SK-N-SH (cell line): ENCODE measurements at regions not wholly inside any gene's neighbourhood (a gene's known extent, or its start where the extent isn't known, plus 50 kb on each side); places are given as distances from the start of the nearest gene placed in this dataset.

Experiments used
- CTCF ChIA-PET: fragments of 300-600, 350-600 bp; formaldehyde crosslinking; extraction: SDS; loops from one replicate; lab custom pipeline; 2021; lab: Yijun Ruan, JAX
- POLR2A ChIA-PET: fragments of 350-600 bp; sonication (Branson Sonifier 250); formaldehyde crosslinking; extraction: SDS; loops from one replicate; lab custom pipeline; 2020; ENCODE audit warnings: antibody characterized with exemption, inconsistent platforms; lab: Yijun Ruan, JAX
- DNase-seq: peaks from one replicate; pipeline ENCODE4 v3.0.0; 2012
- H2AFZ ChIP-seq: fragments of 200-600 bp; sonication (generic); 2 replicates; pipeline ENCODE4 v1.8.1; 2016; ENCODE audit warnings: antibody characterized with exemption, mild to moderate bottlenecking, low read depth
- H3F3A ChIP-seq: fragments of 200-600 bp; sonication (generic); replicated peaks from 2 replicates; pipeline ENCODE3; 2016; ENCODE audit warnings: antibody characterized with exemption, mild to moderate bottlenecking; ENCODE audit not compliant: insufficient read depth
- H3K27ac ChIP-seq, 2 experiments: fragments of 200-500 bp in 1 of 2; fragments of 200-600 bp in 1 of 2; sonication (Bioruptor generic) in 1 of 2; sonication (generic), shearing (Covaris generic) in 1 of 2; 2 replicates each; pipeline versions ENCODE4 v1.5.1 to v1.6.1; 2014 to 2016; ENCODE audit warnings: low read depth in 2 of 2, inconsistent platforms in 1 of 2, low read length in 1 of 2, mild to moderate bottlenecking in 1 of 2, mixed read lengths in 1 of 2
- H3K27me3 ChIP-seq: fragments of 200-600 bp; sonication (generic), shearing (Covaris generic); 2 replicates; pipeline ENCODE4 v1.6.1; 2016; ENCODE audit warnings: mixed run types; ENCODE audit not compliant: insufficient read depth
- H3K36me3 ChIP-seq, 2 experiments: fragments of 200-500 bp in 1 of 2; fragments of 200-600 bp in 1 of 2; sonication (Bioruptor generic) in 1 of 2; sonication (generic) in 1 of 2; replicated peaks in 1 of 2; 2 replicates each; pipeline versions ENCODE3 to v1.5.1; 2014 to 2016; ENCODE audit warnings: low read length in 1 of 2, mild to moderate bottlenecking in 1 of 2; ENCODE audit not compliant: insufficient read depth in 2 of 2, control insufficient read depth in 1 of 2
- H3K4me1 ChIP-seq, 2 experiments: fragments of 200-500 bp in 1 of 2; fragments of 200-600 bp in 1 of 2; sonication (Bioruptor generic) in 1 of 2; sonication (generic), shearing (Covaris generic) in 1 of 2; 2 replicates each; pipeline versions ENCODE4 v1.5.1 to v1.6.1; 2014 to 2016; ENCODE audit warnings: low read depth in 1 of 2, low read length in 1 of 2, mixed run types in 1 of 2; ENCODE audit not compliant: insufficient read depth in 2 of 2, control insufficient read depth in 1 of 2
- H3K4me2 ChIP-seq: fragments of 200-600 bp; sonication (generic), shearing (Covaris generic); 2 replicates; pipeline ENCODE4 v1.6.1; 2017; ENCODE audit warnings: mixed run types
- H3K4me3 ChIP-seq, 2 experiments: fragments of 200-500 bp in 1 of 2; fragments of 200-600 bp in 1 of 2; sonication (Bioruptor generic) in 1 of 2; sonication (generic), shearing (Covaris generic) in 1 of 2; 2 replicates each; pipeline versions ENCODE4 v1.5.1 to v1.8.1; 2014 to 2016; ENCODE audit warnings: low read depth in 2 of 2, inconsistent platforms in 1 of 2, low read length in 1 of 2, mild to moderate bottlenecking in 1 of 2, mixed read lengths in 1 of 2, moderate library complexity in 1 of 2
- H3K79me2 ChIP-seq: fragments of 200-600 bp; sonication (generic); 2 replicates; pipeline ENCODE4 v1.8.1; 2017; ENCODE audit warnings: mild to moderate bottlenecking; ENCODE audit not compliant: insufficient read depth
- H3K9ac ChIP-seq: fragments of 200-600 bp; sonication (generic); 2 replicates; pipeline ENCODE4 v1.6.1; 2017; ENCODE audit warnings: mixed run types
- H3K9me2 ChIP-seq: fragments of 200-600 bp; sonication (generic); 2 replicates; pipeline ENCODE4 v1.6.1; 2017; ENCODE audit warnings: mixed run types
- H3K9me3 ChIP-seq: fragments of 200-600 bp; sonication (generic); 2 replicates; pipeline ENCODE4 v1.6.1; 2017; ENCODE audit warnings: mixed run types, mild to moderate bottlenecking, moderate library complexity
- H4K20me1 ChIP-seq: fragments of 200-600 bp; sonication (generic); 2 replicates; pipeline ENCODE4 v1.6.1; 2017; ENCODE audit warnings: mild to moderate bottlenecking, mixed run types; ENCODE audit not compliant: insufficient read depth
- GABPA ChIP-seq: IDR thresholded peaks from 2 replicates; pipeline ENCODE4 v1.4.0; 2012; ENCODE audit warnings: low read depth, mild to moderate bottlenecking
- JUND ChIP-seq: IDR thresholded peaks from 2 replicates; pipeline ENCODE4 v1.4.0; 2012
- MEF2A ChIP-seq: IDR thresholded peaks from 2 replicates; pipeline ENCODE4 v1.4.0; 2012; ENCODE audit warnings: low read depth, borderline replicate concordance
- MXI1 ChIP-seq: IDR thresholded peaks from 2 replicates; pipeline ENCODE4 v1.6.1; 2012; ENCODE audit warnings: mild to moderate bottlenecking, low read depth, low read length, improper control_type of control experiment
- NFIC ChIP-seq: IDR thresholded peaks from 2 replicates; pipeline ENCODE4 v1.4.0; 2012; ENCODE audit warnings: borderline replicate concordance
- POLR2AphosphoS5 ChIP-seq: IDR thresholded peaks from 2 replicates; pipeline ENCODE4 v1.6.1; 2012; ENCODE audit warnings: low read depth, low read length
- RFX5 ChIP-seq: IDR thresholded peaks from 2 replicates; pipeline ENCODE4 v1.6.1; 2012; ENCODE audit warnings: mild to moderate bottlenecking, improper control_type of control experiment, low read length
- SMC3 ChIP-seq: IDR thresholded peaks from 2 replicates; pipeline ENCODE4 v1.6.1; 2012; ENCODE audit warnings: low read depth, low read length, improper control_type of control experiment
- TEAD4 ChIP-seq: IDR thresholded peaks from 2 replicates; pipeline ENCODE4 v1.4.0; 2012; ENCODE audit warnings: mild to moderate bottlenecking, borderline replicate concordance; ENCODE audit not compliant: insufficient read depth
- WGBS: methylation state at CpG from one replicate; pipeline ENCODE4 v1.1.6; 2017; ENCODE audit warnings: low lambda C conversion rate; 5-methylcytosine and 5-hydroxymethylcytosine counted together
- TF ChIP-seq, protein P1 (sequence below): fragments of 150-350 bp; IDR thresholded peaks from 2 replicates; pipeline ENCODE4 v1.6.1; 2016; ENCODE audit warnings: mild to moderate bottlenecking, low read depth, low read length
- TF ChIP-seq, protein P2 (sequence below): IDR thresholded peaks from 2 replicates; pipeline ENCODE4 v1.4.0; 2012; ENCODE audit warnings: low read depth, borderline replicate concordance
- TF ChIP-seq, protein P3 (sequence below): fragments of 150-350 bp; IDR thresholded peaks from 2 replicates; pipeline ENCODE4 v1.6.1; 2017; ENCODE audit warnings: antibody characterized with exemption, low read length, low read depth, borderline replicate concordance

DNA sequence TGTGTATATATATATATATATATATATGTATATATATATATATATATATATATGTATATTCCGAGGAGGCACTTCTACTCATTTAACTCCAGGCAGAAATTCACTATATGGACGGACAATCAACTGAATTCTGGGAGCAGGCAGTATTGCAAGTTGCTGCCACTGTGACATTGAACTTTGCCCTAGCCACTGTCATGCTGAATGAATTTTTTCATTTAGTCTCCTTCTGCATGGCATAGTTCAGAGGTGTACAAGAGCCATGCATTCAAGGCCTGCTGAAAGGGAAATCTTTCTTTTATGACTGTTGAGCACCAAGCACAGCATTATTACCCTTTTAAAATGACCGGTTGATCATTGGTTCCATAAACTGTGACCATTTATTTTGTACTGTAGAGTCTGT, 176.2 kb upstream of the THRB start:
- H2AFZ ChIP-seq = no peak overlapping the region
- H3K27me3 ChIP-seq = no peaks in the 10 kb centered on the region
- no peaks in the 10 kb centered on the region; a peak in 2 of 4 replicates for H3K4me1 ChIP-seq
- H3K9me3 ChIP-seq = no peaks in the 10 kb centered on the region
- no peak overlapping the region for H3K27ac ChIP-seq
- CTCF ChIA-PET = interaction anchor here (0.9 to 5.1 kb wide), 3 partner anchors 9 to 13 kb away, joined by 3 to 17 read pairs (median 3); no protein-coding TSS in a partner anchor
- no peaks in the 10 kb centered on the region for H3K79me2 ChIP-seq
- TF ChIP-seq, protein P1, sequence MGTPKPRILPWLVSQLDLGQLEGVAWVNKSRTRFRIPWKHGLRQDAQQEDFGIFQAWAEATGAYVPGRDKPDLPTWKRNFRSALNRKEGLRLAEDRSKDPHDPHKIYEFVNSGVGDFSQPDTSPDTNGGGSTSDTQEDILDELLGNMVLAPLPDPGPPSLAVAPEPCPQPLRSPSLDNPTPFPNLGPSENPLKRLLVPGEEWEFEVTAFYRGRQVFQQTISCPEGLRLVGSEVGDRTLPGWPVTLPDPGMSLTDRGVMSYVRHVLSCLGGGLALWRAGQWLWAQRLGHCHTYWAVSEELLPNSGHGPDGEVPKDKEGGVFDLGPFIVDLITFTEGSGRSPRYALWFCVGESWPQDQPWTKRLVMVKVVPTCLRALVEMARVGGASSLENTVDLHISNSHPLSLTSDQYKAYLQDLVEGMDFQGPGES = no peak
- TF ChIP-seq, protein P2, sequence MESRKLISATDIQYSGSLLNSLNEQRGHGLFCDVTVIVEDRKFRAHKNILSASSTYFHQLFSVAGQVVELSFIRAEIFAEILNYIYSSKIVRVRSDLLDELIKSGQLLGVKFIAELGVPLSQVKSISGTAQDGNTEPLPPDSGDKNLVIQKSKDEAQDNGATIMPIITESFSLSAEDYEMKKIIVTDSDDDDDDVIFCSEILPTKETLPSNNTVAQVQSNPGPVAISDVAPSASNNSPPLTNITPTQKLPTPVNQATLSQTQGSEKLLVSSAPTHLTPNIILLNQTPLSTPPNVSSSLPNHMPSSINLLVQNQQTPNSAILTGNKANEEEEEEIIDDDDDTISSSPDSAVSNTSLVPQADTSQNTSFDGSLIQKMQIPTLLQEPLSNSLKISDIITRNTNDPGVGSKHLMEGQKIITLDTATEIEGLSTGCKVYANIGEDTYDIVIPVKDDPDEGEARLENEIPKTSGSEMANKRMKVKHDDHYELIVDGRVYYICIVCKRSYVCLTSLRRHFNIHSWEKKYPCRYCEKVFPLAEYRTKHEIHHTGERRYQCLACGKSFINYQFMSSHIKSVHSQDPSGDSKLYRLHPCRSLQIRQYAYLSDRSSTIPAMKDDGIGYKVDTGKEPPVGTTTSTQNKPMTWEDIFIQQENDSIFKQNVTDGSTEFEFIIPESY = no peak
- TF ChIP-seq JUND = no peak
- no peak for TF ChIP-seq NFIC
- no peak for TF ChIP-seq GABPA
- TF ChIP-seq MEF2A = no peak
- TF ChIP-seq, all 33 proteins: peak for 0
- Histone ChIP-seq H3K36me3 (no peaks in the 10 kb centered on the region), H3F3A (no peaks in the 10 kb centered on the region), H3K9me2 (no peaks in the 10 kb centered on the region), H3K4me2 (no peak overlapping the region), H3K9ac (no peak overlapping the region), H4K20me1 (no peaks in the 10 kb centered on the region), H3K4me3 (no peak overlapping the region)
- POLR2A ChIA-PET = no interaction called here
- no peak for DNase-seq
- 61% methylated on average over 3 of the region's 3 CpGs for WGBS

DNA sequence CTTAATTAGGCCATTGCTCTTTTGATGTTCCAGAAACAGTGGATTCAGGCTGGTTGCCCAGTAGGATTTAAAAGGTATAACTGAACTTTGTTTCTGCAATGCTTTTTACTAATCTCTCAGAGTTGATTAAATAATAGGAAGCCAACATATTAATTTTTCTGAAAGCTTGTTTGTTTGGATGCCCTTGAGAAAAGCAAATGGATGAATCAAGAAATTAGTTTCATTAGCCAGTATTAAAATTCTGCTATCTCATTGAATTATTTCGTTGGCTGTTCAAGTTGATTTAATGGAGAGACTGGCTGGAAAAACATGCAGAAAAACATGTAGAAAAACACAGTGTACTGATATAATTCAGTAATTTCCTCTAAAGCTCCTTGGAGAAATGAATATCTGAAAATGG, 178.9 kb upstream of the THRB start:
- ChIA-PET POLR2A (no interaction called here), CTCF (interaction anchor here (0.6 to 3.4 kb wide), 3 partner anchors 10 to 42 kb away, joined by 3 to 17 read pairs (median 3); no protein-coding TSS in a partner anchor)
- Histone ChIP-seq H3K4me3 (no peak overlapping the region), H3K4me2 (no peak overlapping the region), H3K4me1 (no peaks in the 10 kb centered on the region; a peak in 2 of 4 replicates), H3K9me2 (no peaks in the 10 kb centered on the region), H3K9ac (no peak overlapping the region), H3K9me3 (no peaks in the 10 kb centered on the region), H3K27ac (no peak overlapping the region), H2AFZ (no peak overlapping the region), H3K27me3 (no peaks in the 10 kb centered on the region), H3F3A (no peaks in the 10 kb centered on the region), H4K20me1 (no peaks in the 10 kb centered on the region), H3K36me3 (no peaks in the 10 kb centered on the region), H3K79me2 (no peaks in the 10 kb centered on the region)
- no peak for DNase-seq
- WGBS = 17% methylated on average over 1 of the region's 1 CpG
- TF ChIP-seq MXI1 (no peak), TEAD4 (no peak), POLR2AphosphoS5 (no peak), RFX5 (no peak), SMC3 (no peak)
- TF ChIP-seq, protein P3, sequence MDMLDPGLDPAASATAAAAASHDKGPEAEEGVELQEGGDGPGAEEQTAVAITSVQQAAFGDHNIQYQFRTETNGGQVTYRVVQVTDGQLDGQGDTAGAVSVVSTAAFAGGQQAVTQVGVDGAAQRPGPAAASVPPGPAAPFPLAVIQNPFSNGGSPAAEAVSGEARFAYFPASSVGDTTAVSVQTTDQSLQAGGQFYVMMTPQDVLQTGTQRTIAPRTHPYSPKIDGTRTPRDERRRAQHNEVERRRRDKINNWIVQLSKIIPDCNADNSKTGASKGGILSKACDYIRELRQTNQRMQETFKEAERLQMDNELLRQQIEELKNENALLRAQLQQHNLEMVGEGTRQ = no peak
